GM23338 (cell line): ENCODE measurements at regions not wholly inside any gene's neighbourhood (a gene's known extent, or its start where the extent isn't known, plus 50 kb on each side); places are given as distances from the start of the nearest gene placed in this dataset.

Source experiments
- ATAC-seq: fragments of 200-7000 bp; cut with Tn5 transposase; 3 replicates; pipeline ENCODE4 v1.9.1; 2020
- DNase-seq: peaks from one replicate; pipeline ENCODE4 v3.0.0-alpha.2; 2015; ENCODE audit warnings: low spot score
- H2AFZ ChIP-seq: fragments of 200-600 bp; sonication (generic); 2 replicates; pipeline ENCODE4 v1.8.0; 2016; ENCODE audit warnings: antibody characterized with exemption, mild to moderate bottlenecking, moderate library complexity
- H3F3A ChIP-seq: fragments of 200-600 bp; sonication (generic); replicated peaks from 2 replicates; pipeline ENCODE4 v1.8.0; 2017; ENCODE audit warnings: antibody characterized with exemption, mixed run types, low read depth
- H3K27ac ChIP-seq: fragments of 200-600 bp; sonication (generic); 2 replicates; pipeline ENCODE4 v1.6.1; 2016; ENCODE audit warnings: low read depth
- H3K27me3 ChIP-seq: fragments of 200-600 bp; sonication (generic); 2 replicates; pipeline ENCODE4 v1.8.0; 2016; ENCODE audit warnings: mild to moderate bottlenecking, mixed run types, moderate library complexity; ENCODE audit not compliant: insufficient read depth
- H3K36me3 ChIP-seq: fragments of 200-600 bp; sonication (generic); 2 replicates; pipeline ENCODE4 v1.8.0; 2016; ENCODE audit warnings: mild to moderate bottlenecking; ENCODE audit not compliant: insufficient read depth
- H3K4me1 ChIP-seq: fragments of 200-600 bp; sonication (generic); 2 replicates; pipeline ENCODE4 v1.8.0; 2016; ENCODE audit warnings: mild to moderate bottlenecking, moderate library complexity; ENCODE audit not compliant: insufficient read depth
- H3K4me2 ChIP-seq: fragments of 200-600 bp; sonication (generic); 2 replicates; pipeline ENCODE4 v1.7.1; 2017; ENCODE audit warnings: mixed run types
- H3K4me3 ChIP-seq: fragments of 200-600 bp; sonication (generic); 2 replicates; pipeline ENCODE4 v1.6.1; 2016; ENCODE audit warnings: mixed run types
- H3K79me2 ChIP-seq: fragments of 200-600 bp; sonication (generic); replicated peaks from 2 replicates; pipeline ENCODE4 v1.8.0; 2017; ENCODE audit warnings: mild to moderate bottlenecking; ENCODE audit not compliant: insufficient read depth
- H3K9me2 ChIP-seq: fragments of 200-600 bp; sonication (generic); 2 replicates; pipeline ENCODE4 v1.8.0; 2017; ENCODE audit not compliant: insufficient read depth
- H4K20me1 ChIP-seq: fragments of 200-600 bp; sonication (generic); replicated peaks from 2 replicates; pipeline ENCODE4 v1.8.0; 2017; ENCODE audit warnings: mild to moderate bottlenecking; ENCODE audit not compliant: insufficient read depth
- H3K27ac Mint-ChIP-seq: 2 replicates; pipeline ENCODE4 v1.8.0; 2020; ENCODE audit warnings: inconsistent platforms, mild to moderate bottlenecking, moderate library complexity, mixed read lengths
- H3K27me3 Mint-ChIP-seq: 3 replicates; pipeline ENCODE4 v1.8.0; 2022; ENCODE audit warnings: low read depth, mild to moderate bottlenecking, moderate library complexity, mixed read lengths, inconsistent platforms; ENCODE audit not compliant: insufficient read depth, poor library complexity
- H3K36me3 Mint-ChIP-seq: 3 replicates; pipeline ENCODE4 v1.8.0; 2021; ENCODE audit warnings: low read depth, mild to moderate bottlenecking, inconsistent platforms, moderate library complexity, mixed read lengths
- H3K4me1 Mint-ChIP-seq: 3 replicates; pipeline ENCODE4 v1.8.0; 2020; ENCODE audit warnings: mild to moderate bottlenecking, inconsistent platforms, mixed read lengths
- H3K4me3 Mint-ChIP-seq: 3 replicates; pipeline ENCODE4 v1.8.0; 2021; ENCODE audit warnings: moderate library complexity, mild to moderate bottlenecking, inconsistent platforms, mixed read lengths
- H3K9me3 Mint-ChIP-seq: 3 replicates; pipeline ENCODE4 v1.8.0; 2020; ENCODE audit warnings: moderate library complexity, mild to moderate bottlenecking, inconsistent platforms, mixed read lengths
- CREB1 ChIP-seq: fragments of 250-450 bp; sonication (Bioruptor Pico); IDR thresholded peaks from 2 replicates; pipeline ENCODE4 v1.5.0; 2020; ENCODE audit warnings: low read depth, mild to moderate bottlenecking, moderate library complexity
- CTCF ChIP-seq, 2 experiments: fragments of 200-600 bp in 1 of 2; sonication (generic) in 1 of 2; conservative IDR thresholded peaks; 2 replicates each; pipeline versions ENCODE4 v1.5.1 to v1.6.1; 2016 to 2017; ENCODE audit warnings: antibody characterized with exemption in 2 of 2, low read depth in 2 of 2, mild to moderate bottlenecking in 2 of 2, moderate library complexity in 1 of 2
- ETS1 ChIP-seq: IDR thresholded peaks from 2 replicates; pipeline ENCODE4 v1.6.1; 2016; ENCODE audit warnings: antibody characterized with exemption
- EZH2 ChIP-seq: fragments of 200-600 bp; sonication (generic); IDR thresholded peaks from one replicate; pipeline ENCODE4 v1.8.0; 2017; ENCODE audit warnings: antibody characterized with exemption, mild to moderate bottlenecking, low read depth; ENCODE audit not compliant: unreplicated experiment
- EZH2phosphoT487 ChIP-seq: fragments of 200-600 bp; sonication (generic); IDR thresholded peaks from one replicate; pipeline ENCODE4 v1.8.1; 2018; ENCODE audit warnings: antibody characterized with exemption; ENCODE audit not compliant: unreplicated experiment
- JUNB ChIP-seq: IDR thresholded peaks from one replicate; pipeline ENCODE4 v1.6.1; 2016; ENCODE audit warnings: antibody characterized with exemption; ENCODE audit not compliant: unreplicated experiment
- NANOG ChIP-seq: IDR thresholded peaks from 2 replicates; pipeline ENCODE4 v1.6.1; 2016; ENCODE audit warnings: antibody characterized with exemption, borderline replicate concordance
- POLR2AphosphoS5 ChIP-seq: IDR thresholded peaks from 2 replicates; pipeline ENCODE4 v1.6.1; 2016; ENCODE audit warnings: antibody characterized with exemption, low read depth
- REST ChIP-seq: IDR thresholded peaks from one replicate; pipeline ENCODE4 v1.6.1; 2018; ENCODE audit warnings: antibody characterized with exemption; ENCODE audit not compliant: unreplicated experiment
- STAT1 ChIP-seq: IDR thresholded peaks from one replicate; pipeline ENCODE4 v1.6.1; 2016; ENCODE audit warnings: antibody characterized with exemption; ENCODE audit not compliant: unreplicated experiment
- ZNF114 ChIP-seq: fragments of 250-450 bp; sonication (Bioruptor Pico); IDR thresholded peaks from 2 replicates; pipeline ENCODE4 v1.5.0; 2020; ENCODE audit warnings: mild to moderate bottlenecking, moderate library complexity
- ZNF462 ChIP-seq: fragments of 250-450 bp; sonication (Bioruptor Pico); IDR thresholded peaks from 2 replicates; pipeline ENCODE4 v1.5.0; 2020; ENCODE audit warnings: mild to moderate bottlenecking, moderate library complexity

GRCh38 chr1:17950728-17951127 is 156.9 kb upstream of the IGSF21 start:
- no peak overlapping the region for H3K27ac Mint-ChIP-seq
- no peak overlapping the region for H2AFZ ChIP-seq
- TF ChIP-seq ZNF114 (CRISPR knock-in tag) = no peak
- no peak for TF ChIP-seq REST
- no peak for TF ChIP-seq ZNF462
- TF ChIP-seq ETS1 = no peak
- no peak for TF ChIP-seq EZH2
- no peak for TF ChIP-seq JUNB
- no peak for TF ChIP-seq CREB1 (CRISPR knock-in tag)
- TF ChIP-seq CTCF (conservative IDR thresholded peaks at IDR 0.05; ENCODE audit: low read depth in 2 of 2) = no peak; a peak in 1 of 4 replicates
- TF ChIP-seq EZH2phosphoT487 = no peak
- no peak for TF ChIP-seq NANOG
- TF ChIP-seq STAT1 = no peak
- no peak for TF ChIP-seq POLR2AphosphoS5
- no peak overlapping the region for H3K27ac ChIP-seq
- peaks cover 3% of the 10 kb centered on the region; the same call in 2 of the 3 replicates for H3K4me1 Mint-ChIP-seq
- H3K9me3 Mint-ChIP-seq = no peaks in the 10 kb centered on the region
- peaks cover 19% of the 10 kb centered on the region for H3K27me3 Mint-ChIP-seq
- H3K79me2 ChIP-seq = no peaks in the 10 kb centered on the region
- no peak for ATAC-seq
- DNase-seq = no peak
- H3K36me3 ChIP-seq = no peaks in the 10 kb centered on the region
- H4K20me1 ChIP-seq = no peaks in the 10 kb centered on the region
- no peaks in the 10 kb centered on the region for H3K27me3 ChIP-seq
- no peak overlapping the region for H3K4me3 ChIP-seq
- H3K4me3 Mint-ChIP-seq = no peak overlapping the region
- H3K4me2 ChIP-seq = no peak overlapping the region
- no peaks in the 10 kb centered on the region for H3K36me3 Mint-ChIP-seq
- H3F3A ChIP-seq = no peaks in the 10 kb centered on the region
- no peaks in the 10 kb centered on the region for H3K9me2 ChIP-seq
- H3K4me1 ChIP-seq = no peaks in the 10 kb centered on the region
